SK-N-SH (cell line): ENCODE measurements at regions not wholly inside any gene's neighbourhood (a gene's known extent, or its start where the extent isn't known, plus 50 kb on each side); places are given as distances from the start of the nearest gene placed in this dataset.

Source experiments
- CTCF ChIA-PET: fragments of 300-600, 350-600 bp; formaldehyde crosslinking; extraction: SDS; loops from one replicate; lab custom pipeline; 2021; lab: Yijun Ruan, JAX
- POLR2A ChIA-PET: fragments of 350-600 bp; sonication (Branson Sonifier 250); formaldehyde crosslinking; extraction: SDS; loops from one replicate; lab custom pipeline; 2020; ENCODE audit warnings: antibody characterized with exemption, inconsistent platforms; lab: Yijun Ruan, JAX
- DNase-seq: peaks from one replicate; pipeline ENCODE4 v3.0.0; 2012
- H2AFZ ChIP-seq: fragments of 200-600 bp; sonication (generic); 2 replicates; pipeline ENCODE4 v1.8.1; 2016; ENCODE audit warnings: antibody characterized with exemption, mild to moderate bottlenecking, low read depth
- H3F3A ChIP-seq: fragments of 200-600 bp; sonication (generic); replicated peaks from 2 replicates; pipeline ENCODE3; 2016; ENCODE audit warnings: antibody characterized with exemption, mild to moderate bottlenecking; ENCODE audit not compliant: insufficient read depth
- H3K27ac ChIP-seq, 2 experiments: fragments of 200-500 bp in 1 of 2; fragments of 200-600 bp in 1 of 2; sonication (Bioruptor generic) in 1 of 2; sonication (generic), shearing (Covaris generic) in 1 of 2; 2 replicates each; pipeline versions ENCODE4 v1.5.1 to v1.6.1; 2014 to 2016; ENCODE audit warnings: low read depth in 2 of 2, inconsistent platforms in 1 of 2, low read length in 1 of 2, mild to moderate bottlenecking in 1 of 2, mixed read lengths in 1 of 2
- H3K27me3 ChIP-seq: fragments of 200-600 bp; sonication (generic), shearing (Covaris generic); 2 replicates; pipeline ENCODE4 v1.6.1; 2016; ENCODE audit warnings: mixed run types; ENCODE audit not compliant: insufficient read depth
- H3K36me3 ChIP-seq, 2 experiments: fragments of 200-500 bp in 1 of 2; fragments of 200-600 bp in 1 of 2; sonication (Bioruptor generic) in 1 of 2; sonication (generic) in 1 of 2; replicated peaks in 1 of 2; 2 replicates each; pipeline versions ENCODE3 to v1.5.1; 2014 to 2016; ENCODE audit warnings: low read length in 1 of 2, mild to moderate bottlenecking in 1 of 2; ENCODE audit not compliant: insufficient read depth in 2 of 2, control insufficient read depth in 1 of 2
- H3K4me1 ChIP-seq, 2 experiments: fragments of 200-500 bp in 1 of 2; fragments of 200-600 bp in 1 of 2; sonication (Bioruptor generic) in 1 of 2; sonication (generic), shearing (Covaris generic) in 1 of 2; 2 replicates each; pipeline versions ENCODE4 v1.5.1 to v1.6.1; 2014 to 2016; ENCODE audit warnings: low read depth in 1 of 2, low read length in 1 of 2, mixed run types in 1 of 2; ENCODE audit not compliant: insufficient read depth in 2 of 2, control insufficient read depth in 1 of 2
- H3K4me2 ChIP-seq: fragments of 200-600 bp; sonication (generic), shearing (Covaris generic); 2 replicates; pipeline ENCODE4 v1.6.1; 2017; ENCODE audit warnings: mixed run types
- H3K4me3 ChIP-seq, 2 experiments: fragments of 200-500 bp in 1 of 2; fragments of 200-600 bp in 1 of 2; sonication (Bioruptor generic) in 1 of 2; sonication (generic), shearing (Covaris generic) in 1 of 2; 2 replicates each; pipeline versions ENCODE4 v1.5.1 to v1.8.1; 2014 to 2016; ENCODE audit warnings: low read depth in 2 of 2, inconsistent platforms in 1 of 2, low read length in 1 of 2, mild to moderate bottlenecking in 1 of 2, mixed read lengths in 1 of 2, moderate library complexity in 1 of 2
- H3K79me2 ChIP-seq: fragments of 200-600 bp; sonication (generic); 2 replicates; pipeline ENCODE4 v1.8.1; 2017; ENCODE audit warnings: mild to moderate bottlenecking; ENCODE audit not compliant: insufficient read depth
- H3K9ac ChIP-seq: fragments of 200-600 bp; sonication (generic); 2 replicates; pipeline ENCODE4 v1.6.1; 2017; ENCODE audit warnings: mixed run types
- H3K9me2 ChIP-seq: fragments of 200-600 bp; sonication (generic); 2 replicates; pipeline ENCODE4 v1.6.1; 2017; ENCODE audit warnings: mixed run types
- H3K9me3 ChIP-seq: fragments of 200-600 bp; sonication (generic); 2 replicates; pipeline ENCODE4 v1.6.1; 2017; ENCODE audit warnings: mixed run types, mild to moderate bottlenecking, moderate library complexity
- H4K20me1 ChIP-seq: fragments of 200-600 bp; sonication (generic); 2 replicates; pipeline ENCODE4 v1.6.1; 2017; ENCODE audit warnings: mild to moderate bottlenecking, mixed run types; ENCODE audit not compliant: insufficient read depth
- ELF1 ChIP-seq: IDR thresholded peaks from 2 replicates; pipeline ENCODE4 v1.4.0; 2012
- EP300 ChIP-seq, 2 experiments: IDR thresholded peaks; 2 replicates each; pipeline versions ENCODE4 v1.4.0 to v1.6.1; 2012; ENCODE audit warnings: borderline replicate concordance in 1 of 2, low read depth in 1 of 2, low read length in 1 of 2
- EZH2phosphoT487 ChIP-seq: fragments of 200-600 bp; sonication (generic); IDR thresholded peaks from 2 replicates; pipeline ENCODE4 v1.6.1; 2017; ENCODE audit warnings: low read depth, mixed run types, mild to moderate bottlenecking, antibody characterized with exemption, moderate library complexity, borderline replicate concordance
- FOSL2 ChIP-seq: IDR thresholded peaks from 2 replicates; pipeline ENCODE4 v1.4.0; 2012; ENCODE audit warnings: low read depth, mild to moderate bottlenecking, moderate library complexity, borderline replicate concordance
- GATA2 ChIP-seq: sonication (generic); formaldehyde crosslinking; IDR thresholded peaks from 2 replicates; pipeline ENCODE4 v1.5.0; 2020; ENCODE audit warnings: mild to moderate bottlenecking, missing genetic modification reagents
- MXI1 ChIP-seq: IDR thresholded peaks from 2 replicates; pipeline ENCODE4 v1.6.1; 2012; ENCODE audit warnings: mild to moderate bottlenecking, low read depth, low read length, improper control_type of control experiment
- NFIC ChIP-seq: IDR thresholded peaks from 2 replicates; pipeline ENCODE4 v1.4.0; 2012; ENCODE audit warnings: borderline replicate concordance
- POLR2AphosphoS5 ChIP-seq: IDR thresholded peaks from 2 replicates; pipeline ENCODE4 v1.6.1; 2012; ENCODE audit warnings: low read depth, low read length
- RCOR1 ChIP-seq: fragments of 150-350 bp; IDR thresholded peaks from 2 replicates; pipeline ENCODE4 v1.6.1; 2017; ENCODE audit warnings: antibody characterized with exemption, low read length
- RFX5 ChIP-seq: IDR thresholded peaks from 2 replicates; pipeline ENCODE4 v1.6.1; 2012; ENCODE audit warnings: mild to moderate bottlenecking, improper control_type of control experiment, low read length
- RXRA ChIP-seq: IDR thresholded peaks from 2 replicates; pipeline ENCODE4 v1.4.0; 2012; ENCODE audit warnings: low read depth, mild to moderate bottlenecking, borderline replicate concordance
- SIN3A ChIP-seq: IDR thresholded peaks from 2 replicates; pipeline ENCODE4 v1.6.1; 2012; ENCODE audit warnings: low read depth, mild to moderate bottlenecking, low read length, moderate library complexity, borderline replicate concordance
- TCF12 ChIP-seq: IDR thresholded peaks from 2 replicates; pipeline ENCODE4 v1.4.0; 2012
- TEAD4 ChIP-seq: IDR thresholded peaks from 2 replicates; pipeline ENCODE4 v1.4.0; 2012; ENCODE audit warnings: mild to moderate bottlenecking, borderline replicate concordance; ENCODE audit not compliant: insufficient read depth
- YY1 ChIP-seq: IDR thresholded peaks from 2 replicates; pipeline ENCODE4 v1.4.0; 2012; ENCODE audit warnings: low read depth, mild to moderate bottlenecking
- WGBS: methylation state at CpG from one replicate; pipeline ENCODE4 v1.1.6; 2017; ENCODE audit warnings: low lambda C conversion rate; 5-methylcytosine and 5-hydroxymethylcytosine counted together
- TF ChIP-seq, protein P1 (sequence below): IDR thresholded peaks from 2 replicates; pipeline ENCODE4; 2012
- TF ChIP-seq, protein P2 (sequence below): IDR thresholded peaks from 2 replicates; pipeline ENCODE4 v1.4.0; 2012; ENCODE audit warnings: low read depth, borderline replicate concordance
- TF ChIP-seq, protein P3 (sequence below): fragments of 200-600 bp; sonication (generic); IDR thresholded peaks from 2 replicates; pipeline ENCODE4 v1.6.1; 2017; ENCODE audit warnings: antibody characterized with exemption, mild to moderate bottlenecking, moderate library complexity
- TF ChIP-seq, protein P4 (sequence below): IDR thresholded peaks from 2 replicates; pipeline ENCODE4 v1.4.0; 2012; ENCODE audit warnings: low read depth
- TF ChIP-seq, protein P5 (sequence below): IDR thresholded peaks from 2 replicates; pipeline ENCODE4 v1.6.1; 2012; ENCODE audit warnings: mild to moderate bottlenecking, low read depth, low read length, moderate library complexity

DNA sequence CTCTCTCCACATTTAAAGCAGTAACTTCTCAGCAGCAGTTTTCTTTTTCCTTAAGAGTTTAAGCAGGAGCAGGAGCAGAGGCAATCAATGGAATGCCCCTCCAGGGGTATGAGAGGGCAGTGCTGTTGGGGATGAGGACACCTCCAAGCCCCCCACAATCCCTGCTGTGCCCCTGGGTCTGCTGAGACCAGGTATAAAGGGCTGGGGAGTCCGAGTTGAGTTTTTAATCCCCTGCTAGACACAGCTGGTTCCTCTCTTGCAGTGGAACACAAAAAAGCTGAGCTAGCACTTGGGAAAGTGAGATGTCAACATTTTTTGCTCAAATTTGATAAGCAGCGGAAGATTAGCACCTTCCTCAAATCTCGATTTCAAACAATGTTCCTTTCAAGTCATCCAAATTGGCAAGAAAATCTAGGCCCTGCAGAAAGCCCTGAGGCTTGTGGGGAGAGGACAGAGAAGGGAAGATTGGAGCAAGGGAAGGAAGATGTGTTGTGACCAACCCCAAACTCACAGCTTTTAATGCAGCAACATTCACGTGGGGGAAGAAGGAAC, 581.9 kb downstream of the SOX6 start:
- H2AFZ ChIP-seq: no peak overlapping the region
- no peaks in the 10 kb centered on the region for H4K20me1 ChIP-seq
- H3K9me3 ChIP-seq: no peaks in the 10 kb centered on the region
- H3K79me2 ChIP-seq: no peaks in the 10 kb centered on the region
- H3K4me2 ChIP-seq: no peak overlapping the region
- POLR2A ChIA-PET: interaction anchor here (0.6 to 1.0 kb wide), 3 partner anchors 24 to 168 kb away, joined by 3 to 4 read pairs (median 4); no protein-coding TSS in a partner anchor
- TF ChIP-seq POLR2AphosphoS5: no peak
- TF ChIP-seq ELF1: no peak
- TF ChIP-seq, protein P1, sequence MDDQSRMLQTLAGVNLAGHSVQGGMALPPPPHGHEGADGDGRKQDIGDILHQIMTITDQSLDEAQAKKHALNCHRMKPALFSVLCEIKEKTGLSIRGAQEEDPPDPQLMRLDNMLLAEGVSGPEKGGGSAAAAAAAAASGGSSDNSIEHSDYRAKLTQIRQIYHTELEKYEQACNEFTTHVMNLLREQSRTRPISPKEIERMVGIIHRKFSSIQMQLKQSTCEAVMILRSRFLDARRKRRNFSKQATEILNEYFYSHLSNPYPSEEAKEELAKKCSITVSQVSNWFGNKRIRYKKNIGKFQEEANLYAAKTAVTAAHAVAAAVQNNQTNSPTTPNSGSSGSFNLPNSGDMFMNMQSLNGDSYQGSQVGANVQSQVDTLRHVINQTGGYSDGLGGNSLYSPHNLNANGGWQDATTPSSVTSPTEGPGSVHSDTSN: no peak
- DNase-seq: no peak
- H3F3A ChIP-seq: no peaks in the 10 kb centered on the region
- no peak overlapping the region for H3K27ac ChIP-seq
- CTCF ChIA-PET: interaction anchor here (0.9 to 2.4 kb wide), 11 partner anchors 8 to 832 kb away, joined by 3 to 6 read pairs (median 3); no protein-coding TSS in a partner anchor
- no peaks in the 10 kb centered on the region for H3K36me3 ChIP-seq
- H3K4me1 ChIP-seq: peaks cover 0 to 43% of the 10 kb centered on the region in 2 experiments; a peak in 3 of 4 replicates
- no peaks in the 10 kb centered on the region for H3K27me3 ChIP-seq
- 23% methylated on average over 3 of the region's 4 CpGs for WGBS
- no peak overlapping the region for H3K9ac ChIP-seq
- no peaks in the 10 kb centered on the region for H3K9me2 ChIP-seq
- no peak overlapping the region for H3K4me3 ChIP-seq

DNA sequence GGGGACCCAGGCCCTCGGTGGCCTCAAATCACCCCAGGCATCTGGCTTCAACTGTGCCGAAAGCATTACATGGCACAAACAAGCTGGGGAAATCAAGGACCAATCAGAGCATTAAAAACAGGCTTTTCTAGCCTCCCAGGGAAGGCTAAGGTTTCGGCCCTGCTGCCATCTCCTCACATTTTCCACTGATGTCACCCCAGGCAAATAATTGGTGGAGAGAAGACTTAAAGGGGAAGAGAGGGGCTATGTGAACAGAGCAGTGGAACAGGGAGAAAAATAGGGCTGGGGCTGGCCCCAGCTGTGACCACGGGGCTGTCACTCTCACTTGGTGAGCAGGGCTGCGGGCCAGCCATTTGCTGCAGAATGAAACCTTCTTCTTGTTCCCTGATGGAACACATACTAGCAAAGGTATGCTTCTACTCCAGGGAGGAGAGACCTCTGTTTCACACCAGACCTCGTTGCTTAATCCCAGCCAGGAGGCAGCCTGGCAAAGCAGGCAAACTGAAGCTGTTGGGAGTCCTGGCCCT, 581.3 kb downstream of the SOX6 start:
- Histone ChIP-seq H4K20me1 (no peaks in the 10 kb centered on the region), H3F3A (no peaks in the 10 kb centered on the region), H3K4me2 (no peak overlapping the region), H3K27ac (no peak overlapping the region), H3K4me1 (peaks cover 0 to 43% of the 10 kb centered on the region in 2 experiments; a peak in 3 of 4 replicates), H3K79me2 (no peaks in the 10 kb centered on the region), H2AFZ (no peak overlapping the region), H3K9me3 (no peaks in the 10 kb centered on the region), H3K27me3 (no peaks in the 10 kb centered on the region), H3K36me3 (no peaks in the 10 kb centered on the region), H3K9ac (no peak overlapping the region), H3K9me2 (no peaks in the 10 kb centered on the region), H3K4me3 (no peak overlapping the region)
- DNase-seq: no peak
- ChIA-PET CTCF (interaction anchor here (0.9 to 2.4 kb wide), 10 partner anchors 8 to 448 kb away, joined by 3 to 7 read pairs (median 4); no protein-coding TSS in a partner anchor), POLR2A (no interaction called here)
- TF ChIP-seq GATA2 (CRISPR knock-in tag) (no peak), SIN3A (no peak), TEAD4 (no peak), RFX5 (no peak), EP300 (IDR thresholded peaks at IDR 0.05; ENCODE audit: borderline replicate concordance in 1 of 2, low read depth in 1 of 2, low read length in 1 of 2) (no peak), RXRA (no peak), NFIC (no peak), MXI1 (no peak), RCOR1 (no peak), EZH2phosphoT487 (no peak), FOSL2 (no peak), TCF12 (no peak), YY1 (no peak), ELF1 (no peak), POLR2AphosphoS5 (no peak)
- TF ChIP-seq, protein P2, sequence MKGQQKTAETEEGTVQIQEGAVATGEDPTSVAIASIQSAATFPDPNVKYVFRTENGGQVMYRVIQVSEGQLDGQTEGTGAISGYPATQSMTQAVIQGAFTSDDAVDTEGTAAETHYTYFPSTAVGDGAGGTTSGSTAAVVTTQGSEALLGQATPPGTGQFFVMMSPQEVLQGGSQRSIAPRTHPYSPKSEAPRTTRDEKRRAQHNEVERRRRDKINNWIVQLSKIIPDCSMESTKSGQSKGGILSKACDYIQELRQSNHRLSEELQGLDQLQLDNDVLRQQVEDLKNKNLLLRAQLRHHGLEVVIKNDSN: no peak
- TF ChIP-seq, protein P3, sequence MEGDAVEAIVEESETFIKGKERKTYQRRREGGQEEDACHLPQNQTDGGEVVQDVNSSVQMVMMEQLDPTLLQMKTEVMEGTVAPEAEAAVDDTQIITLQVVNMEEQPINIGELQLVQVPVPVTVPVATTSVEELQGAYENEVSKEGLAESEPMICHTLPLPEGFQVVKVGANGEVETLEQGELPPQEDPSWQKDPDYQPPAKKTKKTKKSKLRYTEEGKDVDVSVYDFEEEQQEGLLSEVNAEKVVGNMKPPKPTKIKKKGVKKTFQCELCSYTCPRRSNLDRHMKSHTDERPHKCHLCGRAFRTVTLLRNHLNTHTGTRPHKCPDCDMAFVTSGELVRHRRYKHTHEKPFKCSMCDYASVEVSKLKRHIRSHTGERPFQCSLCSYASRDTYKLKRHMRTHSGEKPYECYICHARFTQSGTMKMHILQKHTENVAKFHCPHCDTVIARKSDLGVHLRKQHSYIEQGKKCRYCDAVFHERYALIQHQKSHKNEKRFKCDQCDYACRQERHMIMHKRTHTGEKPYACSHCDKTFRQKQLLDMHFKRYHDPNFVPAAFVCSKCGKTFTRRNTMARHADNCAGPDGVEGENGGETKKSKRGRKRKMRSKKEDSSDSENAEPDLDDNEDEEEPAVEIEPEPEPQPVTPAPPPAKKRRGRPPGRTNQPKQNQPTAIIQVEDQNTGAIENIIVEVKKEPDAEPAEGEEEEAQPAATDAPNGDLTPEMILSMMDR: no peak
- TF ChIP-seq, protein P4, sequence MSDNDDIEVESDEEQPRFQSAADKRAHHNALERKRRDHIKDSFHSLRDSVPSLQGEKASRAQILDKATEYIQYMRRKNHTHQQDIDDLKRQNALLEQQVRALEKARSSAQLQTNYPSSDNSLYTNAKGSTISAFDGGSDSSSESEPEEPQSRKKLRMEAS: no peak
- TF ChIP-seq, protein P5, sequence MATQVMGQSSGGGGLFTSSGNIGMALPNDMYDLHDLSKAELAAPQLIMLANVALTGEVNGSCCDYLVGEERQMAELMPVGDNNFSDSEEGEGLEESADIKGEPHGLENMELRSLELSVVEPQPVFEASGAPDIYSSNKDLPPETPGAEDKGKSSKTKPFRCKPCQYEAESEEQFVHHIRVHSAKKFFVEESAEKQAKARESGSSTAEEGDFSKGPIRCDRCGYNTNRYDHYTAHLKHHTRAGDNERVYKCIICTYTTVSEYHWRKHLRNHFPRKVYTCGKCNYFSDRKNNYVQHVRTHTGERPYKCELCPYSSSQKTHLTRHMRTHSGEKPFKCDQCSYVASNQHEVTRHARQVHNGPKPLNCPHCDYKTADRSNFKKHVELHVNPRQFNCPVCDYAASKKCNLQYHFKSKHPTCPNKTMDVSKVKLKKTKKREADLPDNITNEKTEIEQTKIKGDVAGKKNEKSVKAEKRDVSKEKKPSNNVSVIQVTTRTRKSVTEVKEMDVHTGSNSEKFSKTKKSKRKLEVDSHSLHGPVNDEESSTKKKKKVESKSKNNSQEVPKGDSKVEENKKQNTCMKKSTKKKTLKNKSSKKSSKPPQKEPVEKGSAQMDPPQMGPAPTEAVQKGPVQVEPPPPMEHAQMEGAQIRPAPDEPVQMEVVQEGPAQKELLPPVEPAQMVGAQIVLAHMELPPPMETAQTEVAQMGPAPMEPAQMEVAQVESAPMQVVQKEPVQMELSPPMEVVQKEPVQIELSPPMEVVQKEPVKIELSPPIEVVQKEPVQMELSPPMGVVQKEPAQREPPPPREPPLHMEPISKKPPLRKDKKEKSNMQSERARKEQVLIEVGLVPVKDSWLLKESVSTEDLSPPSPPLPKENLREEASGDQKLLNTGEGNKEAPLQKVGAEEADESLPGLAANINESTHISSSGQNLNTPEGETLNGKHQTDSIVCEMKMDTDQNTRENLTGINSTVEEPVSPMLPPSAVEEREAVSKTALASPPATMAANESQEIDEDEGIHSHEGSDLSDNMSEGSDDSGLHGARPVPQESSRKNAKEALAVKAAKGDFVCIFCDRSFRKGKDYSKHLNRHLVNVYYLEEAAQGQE: no peak
- WGBS: 18% methylated on average over 5 of the region's 6 CpGs
